A549 (cell line): ENCODE measurements at regions not wholly inside any gene's neighbourhood (a gene's known extent, or its start where the extent isn't known, plus 50 kb on each side); places are given as distances from the start of the nearest gene placed in this dataset.

Source experiments
- ATAC-seq, 2 experiments: fragments of 200-7000 bp in 1 of 2; fragments of >200 bp in 1 of 2; cut with Nextera tagmentation in 1 of 2; cut with Tn5 transposase in 1 of 2; 3 replicates each; pipeline versions ENCODE4 v1.8.0 to v1.9.1; 2018 to 2020; ENCODE audit warnings: mild to moderate bottlenecking in 1 of 2, moderate library complexity in 1 of 2
- CTCF ChIA-PET: fragments of 300-600 bp; sonication (Branson Sonifier 250); formaldehyde crosslinking; extraction: SDS; loops from one replicate; lab custom pipeline; 2021; ENCODE audit warnings: antibody characterized with exemption, inconsistent platforms; lab: Yijun Ruan, JAX
- POLR2A ChIA-PET: fragments of 350-600 bp; formaldehyde crosslinking; extraction: SDS; loops from one replicate; lab custom pipeline; 2021; ENCODE audit warnings: antibody characterized with exemption, inconsistent platforms; lab: Yijun Ruan, JAX
- DNase-seq, 2 experiments: peaks; one replicate each; pipeline versions ENCODE4 v3.0.0 to v3.0.0-alpha.2; 2011 to 2016; ENCODE audit warnings: low read depth in 1 of 2, low spot score in 1 of 2
- FAIRE-seq: peaks from 2 replicates; lab custom pipeline; 2011; peaks lifted over from hg19 to GRCh38; lab: Jason Lieb, UNC
- H3K27ac ChIP-seq, 2 experiments: fragments of >200 bp; sonication (Bioruptor Twin); formaldehyde crosslinking; 3 replicates each; pipeline ENCODE4 v1.5.1; 2016 to 2017
- H3K4me1 ChIP-seq: fragments of >200 bp; sonication (Bioruptor Twin); formaldehyde crosslinking; 3 replicates; pipeline ENCODE4 v1.6.1; 2016
- H3K4me2 ChIP-seq: fragments of >200 bp; sonication (Bioruptor Twin); formaldehyde crosslinking; 3 replicates; pipeline ENCODE4 v1.6.1; 2016
- H3K4me3 ChIP-seq: fragments of >200 bp; sonication (Bioruptor Twin); formaldehyde crosslinking; 3 replicates; pipeline ENCODE4 v1.5.1; 2016
- H3K9me3 ChIP-seq: fragments of >200 bp; sonication (Bioruptor Twin); formaldehyde crosslinking; 3 replicates; pipeline ENCODE4 v1.6.1; 2016
- CEBPB ChIP-seq, 2 experiments: fragments of >200 bp in 1 of 2; sonication (Bioruptor Twin) in 1 of 2; formaldehyde crosslinking in 1 of 2; IDR thresholded peaks; 2 replicates each; pipeline ENCODE4 v1.6.1; 2012 to 2016
- CHD2 ChIP-seq: fragments of 150-350 bp; IDR thresholded peaks from 2 replicates; pipeline ENCODE4 v1.6.1; 2014; ENCODE audit warnings: low read length; ENCODE audit not compliant: partially characterized antibody
- CHD4 ChIP-seq: fragments of 200-600 bp; sonication (generic); IDR thresholded peaks from 2 replicates; pipeline ENCODE4 v1.6.1; 2016; ENCODE audit warnings: antibody characterized with exemption, mild to moderate bottlenecking, borderline replicate concordance
- EP300 ChIP-seq, 2 experiments: fragments of >200 bp; sonication (Bioruptor Twin); formaldehyde crosslinking; IDR thresholded peaks; 2 replicates in 1 of 2; 3 replicates in 1 of 2; pipeline ENCODE4 v1.6.1; 2016 to 2017
- FOSB ChIP-seq: fragments of 250-450 bp; sonication (Bioruptor Pico); IDR thresholded peaks from 2 replicates; pipeline ENCODE4 v1.5.0; 2020; ENCODE audit warnings: mild to moderate bottlenecking, moderate library complexity
- GATA3 ChIP-seq: IDR thresholded peaks from 2 replicates; pipeline ENCODE4 v1.6.1; 2012; ENCODE audit warnings: borderline replicate concordance
- HEYL ChIP-seq: fragments of 250-450 bp; sonication (Bioruptor Pico); IDR thresholded peaks from 2 replicates; pipeline ENCODE4 v1.8.0; 2021; ENCODE audit warnings: mild to moderate bottlenecking, moderate library complexity
- HMGXB4 ChIP-seq: fragments of 250-450 bp; sonication (Bioruptor Pico); IDR thresholded peaks from 2 replicates; pipeline ENCODE4 v1.5.0; 2021; ENCODE audit warnings: mild to moderate bottlenecking, moderate library complexity, borderline replicate concordance
- HOXA7 ChIP-seq: fragments of 250-450 bp; sonication (Bioruptor Pico); IDR thresholded peaks from 2 replicates; pipeline ENCODE4 v1.5.0; 2020; ENCODE audit warnings: mild to moderate bottlenecking, moderate library complexity
- HOXB5 ChIP-seq: fragments of 250-450 bp; sonication (Bioruptor Pico); IDR thresholded peaks from 2 replicates; pipeline ENCODE4 v1.5.0; 2020; ENCODE audit warnings: mild to moderate bottlenecking, moderate library complexity
- JUN ChIP-seq, 2 experiments: fragments of >200 bp; sonication (Bioruptor Twin); formaldehyde crosslinking; IDR thresholded peaks; 2 replicates in 1 of 2; 3 replicates in 1 of 2; pipeline ENCODE4 v1.6.1; 2016 to 2017
- KDM5A ChIP-seq: fragments of 200-600 bp; sonication (generic); IDR thresholded peaks from 2 replicates; pipeline ENCODE4 v1.6.1; 2016; ENCODE audit warnings: antibody characterized with exemption, mild to moderate bottlenecking
- MAFK ChIP-seq: fragments of 450-650 bp; IDR thresholded peaks from 2 replicates; pipeline ENCODE4 v1.6.1; 2014; ENCODE audit not compliant: partially characterized antibody
- MYC ChIP-seq: IDR thresholded peaks from 2 replicates; pipeline ENCODE4 v1.6.1; 2012; ENCODE audit warnings: mild to moderate bottlenecking, inconsistent platforms, low read length, improper control_type of control experiment, borderline replicate concordance
- RARB ChIP-seq: fragments of 250-450 bp; sonication (Bioruptor Pico); IDR thresholded peaks from 2 replicates; pipeline ENCODE4 v1.8.0; 2021; ENCODE audit warnings: mild to moderate bottlenecking, moderate library complexity
- RCOR1 ChIP-seq: fragments of 150-350 bp; IDR thresholded peaks from 2 replicates; pipeline ENCODE4 v1.6.1; 2014; ENCODE audit warnings: antibody characterized with exemption, low read length, low read depth
- RNF2 ChIP-seq: fragments of 200-600 bp; sonication (generic); IDR thresholded peaks from 2 replicates; pipeline ENCODE4 v1.6.1; 2016; ENCODE audit warnings: low read depth, mild to moderate bottlenecking, antibody characterized with exemption, moderate library complexity, borderline replicate concordance
- TFCP2L1 ChIP-seq: fragments of 250-450 bp; sonication (Bioruptor Pico); IDR thresholded peaks from 2 replicates; pipeline ENCODE4 v1.5.0; 2021; ENCODE audit warnings: mild to moderate bottlenecking
- TP53 ChIP-seq: fragments of 250-450 bp; sonication (Bioruptor Pico); IDR thresholded peaks from 2 replicates; pipeline ENCODE4 v1.5.0; 2021; ENCODE audit warnings: mild to moderate bottlenecking, moderate library complexity
- ZFP36 ChIP-seq: fragments of 450-650 bp; IDR thresholded peaks from 2 replicates; pipeline ENCODE4 v1.6.1; 2014; ENCODE audit warnings: borderline replicate concordance; ENCODE audit not compliant: partially characterized antibody
- WGBS: methylation state at CpG from one replicate; pipeline ENCODE4 v1.1.6; 2017; ENCODE audit errors: missing lambda C conversion rate; 5-methylcytosine and 5-hydroxymethylcytosine counted together
- TF ChIP-seq, protein P1 (sequence below): IDR thresholded peaks from 2 replicates; pipeline ENCODE4 v1.6.1; 2012; ENCODE audit warnings: low read depth, borderline replicate concordance
- TF ChIP-seq, protein P2 (sequence below): fragments of >200 bp; sonication (Bioruptor Twin); formaldehyde crosslinking; IDR thresholded peaks from 2 replicates; pipeline ENCODE4 v1.6.1; 2016
- TF ChIP-seq, protein P3 (sequence below): fragments of 250-450 bp; sonication (Bioruptor Pico); IDR thresholded peaks from 2 replicates; pipeline ENCODE4 v1.5.0; 2020; ENCODE audit warnings: low read depth, mild to moderate bottlenecking, moderate library complexity
- TF ChIP-seq, protein P4 (sequence below): fragments of >200 bp; sonication (Bioruptor Twin); formaldehyde crosslinking; IDR thresholded peaks from 3 replicates; pipeline ENCODE4 v1.6.1; 2016
- TF ChIP-seq, protein P5 (sequence below): IDR thresholded peaks from 2 replicates; pipeline ENCODE4 v1.6.1; 2012
- TF ChIP-seq, protein P6 (sequence below): fragments of >200 bp; sonication (Bioruptor Twin); formaldehyde crosslinking; IDR thresholded peaks from 3 replicates; pipeline ENCODE4 v1.5.1; 2016

GRCh38 chrY:8552168-8552805 lies 785.0 kb upstream of the TSPY4 start:
- WGBS: 0% methylated on average over 1 of the region's 1 CpG
- ATAC-seq (no peak), DNase-seq (no peak), FAIRE-seq (no peak)
- TF ChIP-seq HOXA7 (CRISPR knock-in tag): no peak
- no peak for TF ChIP-seq JUN (IDR thresholded peaks at IDR 0.05)
- TF ChIP-seq, protein P1, sequence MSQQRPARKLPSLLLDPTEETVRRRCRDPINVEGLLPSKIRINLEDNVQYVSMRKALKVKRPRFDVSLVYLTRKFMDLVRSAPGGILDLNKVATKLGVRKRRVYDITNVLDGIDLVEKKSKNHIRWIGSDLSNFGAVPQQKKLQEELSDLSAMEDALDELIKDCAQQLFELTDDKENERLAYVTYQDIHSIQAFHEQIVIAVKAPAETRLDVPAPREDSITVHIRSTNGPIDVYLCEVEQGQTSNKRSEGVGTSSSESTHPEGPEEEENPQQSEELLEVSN: no peak
- TF ChIP-seq HEYL (CRISPR knock-in tag): no peak
- TF ChIP-seq CHD4: no peak
- H3K4me1 ChIP-seq: no peaks in the 10 kb centered on the region
- H3K27ac ChIP-seq: no peak overlapping the region
- H3K4me3 ChIP-seq: no peak overlapping the region
- ChIA-PET CTCF (no interaction called here), POLR2A (no interaction called here)
- no peak overlapping the region for H3K4me2 ChIP-seq
- H3K9me3 ChIP-seq: no peaks in the 10 kb centered on the region

DNA sequence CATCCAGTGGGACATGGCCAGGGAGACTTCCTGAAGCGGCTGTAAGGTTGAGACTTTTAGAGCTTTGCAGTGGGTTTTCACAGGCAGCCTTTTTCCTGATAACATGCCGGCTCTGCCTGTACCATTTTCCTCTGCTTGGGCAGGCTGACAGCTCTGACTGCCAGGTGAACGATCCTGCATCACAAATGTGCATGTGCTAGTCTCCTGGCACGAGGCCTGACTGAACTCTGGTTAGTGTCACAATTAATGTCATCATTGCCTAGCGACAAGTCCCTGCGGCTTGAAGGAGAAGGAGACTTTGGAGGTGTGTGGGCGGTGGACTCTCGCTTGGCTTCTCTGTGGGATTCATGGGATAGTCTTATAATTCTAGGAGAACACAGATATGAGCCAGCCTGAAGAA lies 783.6 kb upstream of the TSPY4 start:
- ChIA-PET CTCF (no interaction called here), POLR2A (no interaction called here)
- H3K27ac ChIP-seq: no peak overlapping the region
- no peak overlapping the region for H3K4me3 ChIP-seq
- TF ChIP-seq KDM5A (no peak), ZFP36 (no peak), CEBPB (IDR thresholded peaks at IDR 0.05) (no peak), TFCP2L1 (no peak), FOSB (CRISPR knock-in tag) (no peak), CHD4 (no peak), MYC (no peak), RARB (CRISPR knock-in tag) (no peak), HMGXB4 (CRISPR knock-in tag) (no peak), CHD2 (no peak), HOXB5 (CRISPR knock-in tag) (no peak)
- TF ChIP-seq, protein P2, sequence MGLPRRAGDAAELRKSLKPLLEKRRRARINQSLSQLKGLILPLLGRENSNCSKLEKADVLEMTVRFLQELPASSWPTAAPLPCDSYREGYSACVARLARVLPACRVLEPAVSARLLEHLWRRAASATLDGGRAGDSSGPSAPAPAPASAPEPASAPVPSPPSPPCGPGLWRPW: no peak
- TF ChIP-seq, protein P3, sequence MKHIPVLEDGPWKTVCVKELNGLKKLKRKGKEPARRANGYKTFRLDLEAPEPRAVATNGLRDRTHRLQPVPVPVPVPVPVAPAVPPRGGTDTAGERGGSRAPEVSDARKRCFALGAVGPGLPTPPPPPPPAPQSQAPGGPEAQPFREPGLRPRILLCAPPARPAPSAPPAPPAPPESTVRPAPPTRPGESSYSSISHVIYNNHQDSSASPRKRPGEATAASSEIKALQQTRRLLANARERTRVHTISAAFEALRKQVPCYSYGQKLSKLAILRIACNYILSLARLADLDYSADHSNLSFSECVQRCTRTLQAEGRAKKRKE (CRISPR knock-in tag): no peak
- DNase-seq: no peak
- H3K4me1 ChIP-seq: no peaks in the 10 kb centered on the region
- H3K9me3 ChIP-seq: no peaks in the 10 kb centered on the region
- no peak for FAIRE-seq
- 47% methylated on average over 7 of the region's 8 CpGs for WGBS
- ATAC-seq: no peak
- H3K4me2 ChIP-seq: no peak overlapping the region

GRCh38 chrY:8561385-8561784 lies 775.9 kb upstream of the TSPY4 start:
- Histone ChIP-seq H3K9me3 (no peaks in the 10 kb centered on the region), H3K4me3 (no peak overlapping the region), H3K4me1 (no peaks in the 10 kb centered on the region), H3K4me2 (no peak overlapping the region), H3K27ac (no peak overlapping the region)
- ChIA-PET CTCF (no interaction called here), POLR2A (no interaction called here)
- DNase-seq (no peak), FAIRE-seq (no peak), ATAC-seq (no peak)
- no peak for TF ChIP-seq EP300 (IDR thresholded peaks at IDR 0.05)
- TF ChIP-seq, protein P4, sequence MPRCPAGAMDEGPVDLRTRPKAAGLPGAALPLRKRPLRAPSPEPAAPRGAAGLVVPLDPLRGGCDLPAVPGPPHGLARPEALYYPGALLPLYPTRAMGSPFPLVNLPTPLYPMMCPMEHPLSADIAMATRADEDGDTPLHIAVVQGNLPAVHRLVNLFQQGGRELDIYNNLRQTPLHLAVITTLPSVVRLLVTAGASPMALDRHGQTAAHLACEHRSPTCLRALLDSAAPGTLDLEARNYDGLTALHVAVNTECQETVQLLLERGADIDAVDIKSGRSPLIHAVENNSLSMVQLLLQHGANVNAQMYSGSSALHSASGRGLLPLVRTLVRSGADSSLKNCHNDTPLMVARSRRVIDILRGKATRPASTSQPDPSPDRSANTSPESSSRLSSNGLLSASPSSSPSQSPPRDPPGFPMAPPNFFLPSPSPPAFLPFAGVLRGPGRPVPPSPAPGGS: no peak
- no peak for TF ChIP-seq RARB (CRISPR knock-in tag)
- no peak for TF ChIP-seq MAFK
- TF ChIP-seq, protein P5, sequence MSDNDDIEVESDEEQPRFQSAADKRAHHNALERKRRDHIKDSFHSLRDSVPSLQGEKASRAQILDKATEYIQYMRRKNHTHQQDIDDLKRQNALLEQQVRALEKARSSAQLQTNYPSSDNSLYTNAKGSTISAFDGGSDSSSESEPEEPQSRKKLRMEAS: no peak
- TF ChIP-seq, protein P6, sequence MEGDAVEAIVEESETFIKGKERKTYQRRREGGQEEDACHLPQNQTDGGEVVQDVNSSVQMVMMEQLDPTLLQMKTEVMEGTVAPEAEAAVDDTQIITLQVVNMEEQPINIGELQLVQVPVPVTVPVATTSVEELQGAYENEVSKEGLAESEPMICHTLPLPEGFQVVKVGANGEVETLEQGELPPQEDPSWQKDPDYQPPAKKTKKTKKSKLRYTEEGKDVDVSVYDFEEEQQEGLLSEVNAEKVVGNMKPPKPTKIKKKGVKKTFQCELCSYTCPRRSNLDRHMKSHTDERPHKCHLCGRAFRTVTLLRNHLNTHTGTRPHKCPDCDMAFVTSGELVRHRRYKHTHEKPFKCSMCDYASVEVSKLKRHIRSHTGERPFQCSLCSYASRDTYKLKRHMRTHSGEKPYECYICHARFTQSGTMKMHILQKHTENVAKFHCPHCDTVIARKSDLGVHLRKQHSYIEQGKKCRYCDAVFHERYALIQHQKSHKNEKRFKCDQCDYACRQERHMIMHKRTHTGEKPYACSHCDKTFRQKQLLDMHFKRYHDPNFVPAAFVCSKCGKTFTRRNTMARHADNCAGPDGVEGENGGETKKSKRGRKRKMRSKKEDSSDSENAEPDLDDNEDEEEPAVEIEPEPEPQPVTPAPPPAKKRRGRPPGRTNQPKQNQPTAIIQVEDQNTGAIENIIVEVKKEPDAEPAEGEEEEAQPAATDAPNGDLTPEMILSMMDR: no peak
- TF ChIP-seq RCOR1: no peak
- TF ChIP-seq RNF2: no peak
- no peak for TF ChIP-seq HEYL (CRISPR knock-in tag)
- TF ChIP-seq, protein P3 (CRISPR knock-in tag): no peak
- TF ChIP-seq TP53: no peak
- TF ChIP-seq GATA3: no peak
- TF ChIP-seq ZFP36: no peak
- WGBS: 0% methylated on average over 2 of the region's 2 CpGs
